HEK293T (cell line): ENCODE measurements at regions not wholly inside any gene's neighbourhood (a gene's known extent, or its start where the extent isn't known, plus 50 kb on each side); places are given as distances from the start of the nearest gene placed in this dataset.

Experiments
- FOXA1 ChIP-seq: fragments of 450-650 bp; IDR thresholded peaks from 2 replicates; pipeline ENCODE4 v1.6.1; 2016; ENCODE audit warnings: mild to moderate bottlenecking
- FOXK2 ChIP-seq: fragments of 450-650 bp; IDR thresholded peaks from 2 replicates; pipeline ENCODE4 v1.6.1; 2016; ENCODE audit warnings: mild to moderate bottlenecking
- HDGF ChIP-seq: fragments of 450-650 bp; IDR thresholded peaks from 2 replicates; pipeline ENCODE4 v1.6.1; 2017; ENCODE audit warnings: antibody characterized with exemption, borderline replicate concordance
- SUZ12 ChIP-seq: fragments of 450-650 bp; IDR thresholded peaks from 2 replicates; pipeline ENCODE4 v1.6.1; 2016; ENCODE audit warnings: mild to moderate bottlenecking
- TARDBP ChIP-seq: fragments of 450-650 bp; IDR thresholded peaks from 2 replicates; pipeline ENCODE4 v1.6.1; 2016

- no peak for TF ChIP-seq SUZ12
- no peak for TF ChIP-seq TARDBP
- no peak for TF ChIP-seq FOXA1
- TF ChIP-seq FOXK2, result no peak
- TF ChIP-seq HDGF, result no peak
These were observed 565.5 kb upstream of the ANO3 start for GRCh38 chr11:25766332-25767015.
